HG03439 (cell line): ENCODE measurements at regions not wholly inside any gene's neighbourhood (a gene's known extent, or its start where the extent isn't known, plus 50 kb on each side); places are given as distances from the start of the nearest gene placed in this dataset.
"Not testable (repeated sequence)": the region's sequence is repeated elsewhere in the genome, so short reads cannot be mapped to it uniquely, and the experiment has no call there.

Experiments
- ATAC-seq: cut with Tn5 transposase; IDR thresholded peaks from one replicate; pipeline ENCODE4 v1.9.1; 2021; ENCODE audit warnings: mild to moderate bottlenecking, moderate library complexity; ENCODE audit not compliant: unreplicated experiment

GRCh38 chr16:88240776-88241175 is 142.0 kb upstream of the ZNF469 start:
- not testable (repeated sequence) for ATAC-seq

- not testable (repeated sequence) for ATAC-seq
These were observed 141.1 kb upstream of the ZNF469 start for GRCh38 chr16:88241404-88242311.

- not testable (repeated sequence) for ATAC-seq
These were observed 140.2 kb upstream of the ZNF469 start for GRCh38 chr16:88242312-88243295.

- ATAC-seq, result not testable (repeated sequence)
These were observed 138.8 kb upstream of the ZNF469 start for GRCh38 chr16:88243921-88244320.

GRCh38 chr16:88245241-88246081 is 137.3 kb upstream of the ZNF469 start:
- ATAC-seq, result not testable (repeated sequence)

- not testable (repeated sequence) for ATAC-seq
These were observed 135.7 kb upstream of the ZNF469 start for GRCh38 chr16:88246955-88247582.

GRCh38 chr16:88247583-88247966 is 135.2 kb upstream of the ZNF469 start:
- not testable (repeated sequence) for ATAC-seq

- not testable (repeated sequence) for ATAC-seq
These were observed 134.0 kb upstream of the ZNF469 start for GRCh38 chr16:88248761-88249160.

GRCh38 chr16:88250381-88250780 is 132.4 kb upstream of the ZNF469 start:
- not testable (repeated sequence) for ATAC-seq

- ATAC-seq, result not testable (repeated sequence)
These were observed 130.5 kb upstream of the ZNF469 start for GRCh38 chr16:88252057-88252794.

- ATAC-seq, result not testable (repeated sequence)
These were observed 124.6 kb upstream of the ZNF469 start for GRCh38 chr16:88258141-88258540.

- ATAC-seq, result not testable (repeated sequence)
These were observed 123.8 kb upstream of the ZNF469 start for GRCh38 chr16:88258764-88259525.

GRCh38 chr16:88259538-88259937 is 123.2 kb upstream of the ZNF469 start:
- ATAC-seq, result not testable (repeated sequence)

- ATAC-seq, result not testable (repeated sequence)
These were observed 122.6 kb upstream of the ZNF469 start for GRCh38 chr16:88260146-88260545.

- not testable (repeated sequence) for ATAC-seq
These were observed 121.7 kb upstream of the ZNF469 start for GRCh38 chr16:88260881-88261665.

GRCh38 chr16:88261814-88262605 is 120.7 kb upstream of the ZNF469 start:
- not testable (repeated sequence) for ATAC-seq
